Right lung (tissue), 2 donors: ENCODE measurements at regions not wholly inside any gene's neighbourhood (a gene's known extent, or its start where the extent isn't known, plus 50 kb on each side); places are given as distances from the start of the nearest gene placed in this dataset.
"Not testable (repeated sequence)": the region's sequence is repeated elsewhere in the genome, so short reads cannot be mapped to it uniquely, and the experiment has no call there.

ENCODE experiments used
- DNase-seq, 2 donors: peaks; one replicate each; pipeline ENCODE4 v3.0.0-alpha.2; 2013

GRCh38 chr6:131427434-131428058 lies 145.5 kb upstream of the ARG1 start:
- no peak for DNase-seq

GRCh38 chr6:131430531-131430930 lies 142.5 kb upstream of the ARG1 start:
- DNase-seq, result no peak

- DNase-seq, result no peak
These were observed 141.3 kb upstream of the ARG1 start for GRCh38 chr6:131431718-131432117.

GRCh38 chr6:131433927-131434326 lies 139.1 kb upstream of the ARG1 start:
- DNase-seq, result no peak

- DNase-seq, result no peak
These were observed 136.7 kb upstream of the ARG1 start for GRCh38 chr6:131436358-131436757.

- DNase-seq, result no peak
These were observed 130.0 kb upstream of the ARG1 start for GRCh38 chr6:131443014-131443413.

DNA sequence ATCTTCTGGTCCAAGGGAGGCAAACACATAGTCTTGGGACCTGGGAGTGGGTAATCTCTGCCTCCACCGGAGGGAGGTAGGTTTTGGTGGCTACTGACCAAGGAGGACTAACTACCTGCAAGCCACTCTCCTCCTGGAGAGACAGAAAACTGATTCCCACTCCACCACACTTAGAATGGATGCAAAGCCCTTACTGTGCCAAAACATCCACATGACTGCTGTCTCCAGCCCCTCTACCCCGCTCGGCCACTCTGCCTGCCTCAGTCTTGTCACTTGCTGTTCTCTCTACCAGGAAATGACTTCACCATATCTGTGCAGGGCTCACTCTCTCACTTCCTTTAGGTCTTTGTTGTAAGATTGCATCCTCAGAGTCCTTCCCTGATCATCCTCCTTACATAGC lies 129.5 kb upstream of the ARG1 start:
- DNase-seq, result no peak

DNA sequence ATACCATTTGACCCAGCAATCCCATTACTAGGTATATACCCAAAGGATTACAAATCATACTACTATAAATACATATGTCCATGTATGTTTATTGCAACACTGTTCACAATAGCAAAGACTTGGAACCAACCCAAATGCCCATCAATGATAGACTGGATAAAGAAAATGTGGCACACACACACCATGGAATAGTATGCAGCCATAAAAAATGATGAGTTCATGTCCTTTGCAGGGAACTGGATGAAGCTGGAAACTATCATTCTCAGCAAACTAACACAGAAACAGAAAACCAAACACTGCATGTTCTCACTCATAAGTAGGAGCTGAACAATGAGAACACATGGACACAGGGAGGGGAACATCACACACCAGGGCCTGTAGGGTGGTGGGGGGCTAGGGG lies 127.7 kb upstream of the ARG1 start:
- not testable (repeated sequence) for DNase-seq

- no peak for DNase-seq
These were observed 122.2 kb upstream of the ARG1 start for GRCh38 chr6:131450861-131451260.

GRCh38 chr6:131451321-131452144 lies 121.5 kb upstream of the ARG1 start:
- DNase-seq, result no peak

- no peak for DNase-seq
These were observed 119.2 kb upstream of the ARG1 start for GRCh38 chr6:131453803-131454202.

- DNase-seq, result no peak
These were observed 116.5 kb upstream of the ARG1 start for GRCh38 chr6:131456565-131456964.

- DNase-seq, result no peak
These were observed 114.0 kb upstream of the ARG1 start for GRCh38 chr6:131459005-131459404.

DNA sequence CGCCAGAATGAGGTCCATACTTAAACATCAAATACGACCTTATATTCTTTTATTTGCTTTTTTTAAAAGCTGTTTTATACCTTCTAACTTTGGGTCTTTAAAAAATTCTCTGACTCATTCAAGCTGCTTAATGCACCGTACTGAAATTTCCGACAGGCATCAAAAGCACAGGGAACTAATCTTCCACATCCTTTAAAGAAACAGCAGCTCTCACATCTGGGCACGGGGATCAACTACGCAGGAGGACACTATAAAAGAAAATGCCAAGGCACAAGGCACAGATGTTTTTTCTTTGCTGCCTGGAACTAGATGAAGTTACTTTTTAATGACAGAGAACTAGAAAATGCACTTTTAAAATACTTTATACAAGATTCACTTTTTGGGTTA lies 112.4 kb upstream of the ARG1 start:
- DNase-seq, result no peak

DNA sequence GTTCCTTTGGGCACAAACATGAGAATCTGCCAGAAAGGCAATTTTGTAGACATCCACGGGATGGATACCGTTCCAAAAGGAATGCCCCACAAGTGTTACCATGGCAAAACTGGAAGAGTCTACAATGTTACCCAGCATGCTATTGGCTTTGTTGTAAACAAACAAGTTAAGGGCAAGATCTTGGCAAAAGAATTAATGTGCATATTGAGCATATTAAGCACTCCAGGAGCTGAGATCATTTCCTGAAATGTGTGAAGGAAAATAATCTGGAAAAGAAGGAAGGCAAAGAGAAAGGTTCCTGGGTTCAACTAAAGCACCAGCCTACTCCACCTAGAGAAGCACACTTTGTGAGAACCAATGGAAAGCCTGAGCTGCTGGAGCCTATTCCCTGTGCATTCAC lies 103.9 kb upstream of the ARG1 start:
- no peak for DNase-seq

DNA sequence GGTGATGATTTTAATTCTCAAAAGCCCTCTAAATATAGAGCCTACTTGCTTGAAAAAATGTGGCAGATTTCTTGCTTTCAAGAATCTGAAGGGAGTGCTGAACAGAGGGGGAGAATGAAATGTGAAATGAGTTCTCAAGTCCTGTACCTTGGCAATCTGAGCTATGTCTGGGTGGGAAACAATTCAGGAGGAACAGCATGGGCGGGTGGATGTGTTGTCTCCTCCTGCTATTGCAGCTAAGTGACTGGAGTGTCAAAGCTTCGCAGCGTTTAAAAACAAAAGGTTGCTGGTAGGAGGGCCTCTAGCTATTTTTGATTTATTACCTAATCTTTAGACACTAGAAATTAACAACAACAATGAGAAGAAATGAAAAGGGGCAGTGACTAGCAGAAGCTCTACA lies 102.5 kb upstream of the ARG1 start:
- DNase-seq, result no peak

GRCh38 chr6:131471331-131471730 lies 101.7 kb upstream of the ARG1 start:
- DNase-seq, result no peak

- DNase-seq, result not testable (repeated sequence)
These were observed 99.7 kb upstream of the ARG1 start for GRCh38 chr6:131473303-131473702.

DNA sequence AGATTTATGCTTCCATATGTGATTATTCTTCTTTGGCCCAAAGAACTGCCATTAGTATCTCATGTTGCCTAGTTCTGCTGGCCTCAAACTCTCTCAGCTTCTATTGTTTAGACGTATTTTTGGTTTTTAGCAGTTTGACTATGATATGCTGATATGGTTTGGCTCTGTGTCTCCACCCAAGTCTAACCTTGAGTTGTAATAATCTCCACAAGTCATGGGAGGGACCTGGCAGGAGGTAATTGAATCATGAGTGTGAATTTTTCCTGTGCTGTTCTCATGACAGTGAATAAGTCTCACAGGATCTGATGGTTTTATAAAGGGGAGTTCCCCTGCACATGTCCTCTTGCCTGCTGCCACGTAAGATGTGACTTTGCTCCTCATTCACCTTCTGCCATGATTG lies 96.7 kb upstream of the ARG1 start:
- DNase-seq, result no peak

- not testable (repeated sequence) for DNase-seq
These were observed 94.2 kb upstream of the ARG1 start for GRCh38 chr6:131478740-131479211.

GRCh38 chr6:131486608-131487007 lies 86.4 kb upstream of the ARG1 start:
- no peak for DNase-seq

DNA sequence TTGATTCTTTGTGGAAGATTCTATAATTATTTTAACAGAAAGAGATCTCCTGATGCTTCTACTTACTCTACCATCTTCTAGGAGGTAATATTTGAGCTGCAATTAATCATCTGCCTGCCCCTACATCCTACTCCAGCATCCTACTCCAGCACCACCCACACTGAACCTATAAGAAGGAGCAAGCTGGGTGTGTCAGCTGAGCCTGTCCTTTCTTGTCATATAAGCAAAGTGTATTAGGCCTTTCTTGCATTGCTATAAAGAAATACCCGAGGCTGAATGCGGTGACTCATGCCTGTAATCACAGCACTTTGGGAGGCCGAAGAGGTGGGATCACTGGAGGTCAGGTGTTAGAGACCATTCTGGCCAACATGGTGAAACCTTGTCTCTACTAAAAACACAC lies 84.2 kb upstream of the ARG1 start:
- DNase-seq, result no peak

GRCh38 chr6:131490441-131490840 lies 82.6 kb upstream of the ARG1 start:
- DNase-seq, result no peak
